GM12872 (cell line): ENCODE measurements at regions not wholly inside any gene's neighbourhood (a gene's known extent, or its start where the extent isn't known, plus 50 kb on each side); places are given as distances from the start of the nearest gene placed in this dataset.

ENCODE experiments used
- CTCF ChIP-seq: IDR thresholded peaks from 3 replicates; pipeline ENCODE4 v1.5.1; 2011; ENCODE audit warnings: low read depth, mild to moderate bottlenecking, low read length, moderate library complexity; ENCODE audit not compliant: insufficient read depth

DNA sequence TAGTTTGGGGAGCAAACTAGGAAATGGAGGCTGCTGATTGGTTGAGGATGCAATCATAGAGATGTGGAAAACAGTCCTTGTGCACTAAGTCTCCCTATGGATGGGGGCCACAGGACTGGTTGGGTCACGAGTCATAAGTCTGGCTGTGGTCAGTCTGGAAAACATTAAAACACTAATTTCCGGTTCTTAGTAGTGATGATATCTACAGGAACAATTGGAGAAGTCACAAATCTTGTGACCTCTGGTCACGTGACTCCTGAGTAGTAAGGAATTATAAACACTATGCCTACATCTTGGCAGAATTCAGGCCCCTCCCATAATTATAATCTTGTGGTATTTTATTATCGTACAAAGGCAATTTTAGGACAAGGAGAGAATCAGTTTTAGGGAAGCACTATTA lies 317.3 kb upstream of the ARPP21 start:
- TF ChIP-seq CTCF: no peak

- TF ChIP-seq CTCF: no peak
Measured at GRCh38 chr3:35335703-35336102, 303.6 kb upstream of the ARPP21 start.

- TF ChIP-seq CTCF: no peak
Measured at GRCh38 chr3:35336601-35337000, 302.7 kb upstream of the ARPP21 start.

DNA sequence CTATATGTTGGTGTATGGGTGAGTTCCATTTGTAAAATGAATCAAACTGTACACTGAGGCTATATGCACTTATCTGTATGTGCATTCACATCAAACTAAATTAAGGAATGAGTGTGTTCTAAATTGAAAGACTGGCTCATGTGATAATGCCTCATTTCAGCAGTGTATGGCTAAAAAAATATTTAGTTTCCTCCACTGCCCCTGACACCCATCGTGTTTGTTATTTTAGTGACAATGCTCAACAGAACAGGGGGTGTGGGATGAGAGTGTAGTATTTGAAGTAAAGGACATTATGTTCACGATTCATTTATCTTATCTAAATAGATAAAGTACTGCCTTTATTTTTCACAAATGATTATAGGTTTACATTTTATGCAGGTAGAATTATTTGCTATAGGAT lies 301.1 kb upstream of the ARPP21 start:
- TF ChIP-seq CTCF: no peak

GRCh38 chr3:35380196-35380595 lies 259.1 kb upstream of the ARPP21 start:
- no peak for TF ChIP-seq CTCF

GRCh38 chr3:35383216-35383615 lies 256.1 kb upstream of the ARPP21 start:
- TF ChIP-seq CTCF: no peak

- no peak for TF ChIP-seq CTCF
Measured at GRCh38 chr3:35383719-35384555, 255.4 kb upstream of the ARPP21 start.
